HCT116 (cell line): ENCODE measurements at regions not wholly inside any gene's neighbourhood (a gene's known extent, or its start where the extent isn't known, plus 50 kb on each side); places are given as distances from the start of the nearest gene placed in this dataset.

ENCODE experiments used
- ATAC-seq: fragments of 200-7000 bp; cut with Tn5 transposase; 2 replicates; pipeline ENCODE4 v1.9.1; 2020; ENCODE audit warnings: mild to moderate bottlenecking, moderate library complexity
- BruUV-seq: library from RNA; stranded (reverse); fragments of 400-500 nt; replicated peaks from 2 replicates; lab custom pipeline; 2021; lab: Mats Ljungman, UMichigan
- CTCF ChIA-PET: fragments of 300-600 bp; sonication (Branson Sonifier 250); formaldehyde crosslinking; loops from one replicate; lab custom pipeline; 2021; ENCODE audit warnings: antibody characterized with exemption; lab: Charles Lee
- POLR2A ChIA-PET: fragments of 300-600, 350-600 bp; sonication (Branson Sonifier 250); formaldehyde crosslinking; loops from one replicate; lab custom pipeline; 2021; ENCODE audit warnings: antibody characterized with exemption; lab: Charles Lee
- RAD21 ChIA-PET, 2 experiments: fragments of 300-600 bp; sonication (Branson Sonifier 250); formaldehyde crosslinking; loops; one replicate each; lab custom pipeline; 2023; ENCODE audit warnings: low total read pairs in 2 of 2; ENCODE audit not compliant: uncharacterized antibody in 2 of 2, unreplicated experiment in 2 of 2, low non-redundant PET in 1 of 2; lab: Charles Lee
- DNase-seq: peaks from one replicate; pipeline ENCODE4 v3.0.0-alpha.2; 2010; ENCODE audit warnings: low read depth, low spot score
- H2AFZ ChIP-seq: fragments of 200-600 bp; shearing (Covaris generic), sonication (generic); 2 replicates; pipeline ENCODE4 v1.6.1; 2017; ENCODE audit warnings: low read depth, mixed run types, mixed read lengths, antibody characterized with exemption, low read length; ENCODE audit not compliant: poor library complexity, severe bottlenecking
- H3K27ac ChIP-seq: 2 replicates; pipeline ENCODE4 v1.5.1; 2012; ENCODE audit warnings: low read depth, low read length
- H3K27me3 ChIP-seq: fragments of 200-600 bp; sonication (generic); 2 replicates; pipeline ENCODE4 v1.6.1; 2016; ENCODE audit warnings: mixed run types, low read length, mixed read lengths; ENCODE audit not compliant: insufficient read depth
- H3K36me3 ChIP-seq, 2 experiments: fragments of 200-500 bp in 1 of 2; fragments of 200-600 bp in 1 of 2; sonication (Bioruptor generic) in 1 of 2; sonication (generic) in 1 of 2; 2 replicates each; pipeline versions ENCODE4 v1.5.1 to v1.6.1; 2014 to 2016; ENCODE audit warnings: low read length in 2 of 2, inconsistent platforms in 1 of 2, mixed read lengths in 1 of 2, mixed run types in 1 of 2; ENCODE audit not compliant: insufficient read depth in 2 of 2, control insufficient read depth in 1 of 2
- H3K4me1 ChIP-seq, 2 experiments: fragments of 200-600 bp in 1 of 2; sonication (generic) in 1 of 2; 2 replicates each; pipeline versions ENCODE4 v1.5.1 to v1.6.1; 2012 to 2017; ENCODE audit warnings: low read length in 2 of 2, inconsistent platforms in 1 of 2, mild to moderate bottlenecking in 1 of 2, mixed read lengths in 1 of 2, mixed run types in 1 of 2, moderate library complexity in 1 of 2; ENCODE audit not compliant: insufficient read depth in 2 of 2, control insufficient read depth in 1 of 2
- H3K4me2 ChIP-seq: fragments of 200-600 bp; sonication (generic); 2 replicates; pipeline ENCODE4 v1.6.1; 2017; ENCODE audit warnings: mixed run types, low read length, mixed read lengths
- H3K4me3 ChIP-seq, 2 experiments: fragments of 200-600 bp in 1 of 2; sonication (generic) in 1 of 2; replicated peaks in 1 of 2; 2 replicates each; pipeline ENCODE4 v1.5.1; 2011 to 2016; ENCODE audit warnings: low read length in 2 of 2, control low read depth in 1 of 2, low read depth in 1 of 2, mild to moderate bottlenecking in 1 of 2, mixed read lengths in 1 of 2, mixed run types in 1 of 2
- H3K79me2 ChIP-seq: fragments of 200-600 bp; sonication (generic); 2 replicates; pipeline ENCODE4 v1.6.1; 2017; ENCODE audit warnings: mild to moderate bottlenecking, mixed run types, low read length, moderate library complexity, mixed read lengths; ENCODE audit not compliant: insufficient read depth
- H3K9ac ChIP-seq: fragments of 200-600 bp; sonication (generic); 2 replicates; pipeline ENCODE4 v1.6.1; 2016; ENCODE audit warnings: low read length, mixed read lengths
- H3K9me2 ChIP-seq: fragments of 200-600 bp; sonication (generic), shearing (Covaris generic); 2 replicates; pipeline ENCODE4 v1.6.1; 2017; ENCODE audit warnings: mixed run types, mild to moderate bottlenecking, moderate library complexity; ENCODE audit not compliant: insufficient read depth
- H3K9me3 ChIP-seq, 2 experiments: fragments of 200-500 bp in 1 of 2; fragments of 200-600 bp in 1 of 2; sonication (Bioruptor generic) in 1 of 2; sonication (generic) in 1 of 2; 2 replicates each; pipeline ENCODE4 v1.6.1; 2014 to 2017; ENCODE audit warnings: low read length in 2 of 2, mixed read lengths in 2 of 2, inconsistent platforms in 1 of 2, low read depth in 1 of 2, mild to moderate bottlenecking in 1 of 2, mixed run types in 1 of 2, moderate library complexity in 1 of 2; ENCODE audit not compliant: control insufficient read depth in 1 of 2, insufficient read depth in 1 of 2
- H4K20me1 ChIP-seq: fragments of 200-600 bp; sonication (generic), shearing (Covaris generic); 2 replicates; pipeline ENCODE4 v1.6.1; 2017; ENCODE audit warnings: mixed run types, mild to moderate bottlenecking, moderate library complexity; ENCODE audit not compliant: insufficient read depth
- CEBPB ChIP-seq: IDR thresholded peaks from 2 replicates; pipeline ENCODE4 v1.6.1; 2012; ENCODE audit warnings: low read depth
- ELF1 ChIP-seq: IDR thresholded peaks from 2 replicates; pipeline ENCODE4 v1.6.1; 2012; ENCODE audit warnings: low read depth, borderline replicate concordance
- EZH2 ChIP-seq: fragments of 200-600 bp; sonication (generic); IDR thresholded peaks from 2 replicates; pipeline ENCODE4 v1.6.1; 2017; ENCODE audit warnings: antibody characterized with exemption, mixed run types
- EZH2phosphoT487 ChIP-seq: fragments of 200-600 bp; IDR thresholded peaks from 2 replicates; pipeline ENCODE4 v1.6.1; 2018; ENCODE audit warnings: antibody characterized with exemption, borderline replicate concordance
- FOSL1 ChIP-seq: IDR thresholded peaks from 2 replicates; pipeline ENCODE4 v1.6.1; 2012; ENCODE audit warnings: low read depth
- POLR2A ChIP-seq: IDR thresholded peaks from 2 replicates; pipeline ENCODE4 v1.7.0; 2011; ENCODE audit warnings: borderline replicate concordance; ENCODE audit not compliant: insufficient read depth, insufficient read length; ENCODE audit errors: extremely low read depth
- POLR2AphosphoS5 ChIP-seq: IDR thresholded peaks from 2 replicates; pipeline ENCODE4 v1.6.1; 2011; ENCODE audit warnings: mild to moderate bottlenecking, low read depth, low read length, moderate library complexity
- RAD21 ChIP-seq: IDR thresholded peaks from 2 replicates; pipeline ENCODE4 v1.6.1; 2012; ENCODE audit warnings: low read depth, mild to moderate bottlenecking
- SIN3A ChIP-seq: IDR thresholded peaks from 2 replicates; pipeline ENCODE4 v1.6.1; 2012; ENCODE audit warnings: low read depth
- SP1 ChIP-seq: IDR thresholded peaks from 2 replicates; pipeline ENCODE4 v1.6.1; 2012; ENCODE audit warnings: low read depth
- TCF7L2 ChIP-seq: IDR thresholded peaks from 2 replicates; pipeline ENCODE4 v1.7.0; 2011; ENCODE audit warnings: borderline replicate concordance, inconsistent platforms; ENCODE audit not compliant: insufficient read depth, insufficient read length; ENCODE audit errors: extremely low read depth
- YY1 ChIP-seq: IDR thresholded peaks from 2 replicates; pipeline ENCODE4 v1.6.1; 2011; ENCODE audit warnings: low read length, low read depth, moderate library complexity, mild to moderate bottlenecking; ENCODE audit not compliant: insufficient replicate concordance; ENCODE audit errors: extremely low read depth
- ZFX ChIP-seq: fragments of 450-650 bp; IDR thresholded peaks from 2 replicates; pipeline ENCODE4 v1.6.1; 2017
- ZNF274 ChIP-seq: fragments of 200-500 bp; sonication (Bioruptor generic); IDR thresholded peaks from 2 replicates; pipeline ENCODE4 v1.6.1; 2014; ENCODE audit warnings: mild to moderate bottlenecking, low read depth, low read length, inconsistent platforms
- intact Hi-C: fragments of 100-400 bp; cut with micrococcal nuclease; formaldehyde crosslinking; loops from 2 replicates; pipeline ENCODE4 v1.10.0; 2022
- TF ChIP-seq, protein P1 (sequence below), 3 experiments: fragments of 200-600 bp in 1 of 3; sonication (generic) in 1 of 3; IDR thresholded peaks in 2 of 3; conservative IDR thresholded peaks in 1 of 3; 2 replicates each; pipeline ENCODE4 v1.5.1; 2012 to 2017; ENCODE audit warnings: low read depth in 2 of 3, low read length in 2 of 3, antibody characterized with exemption in 1 of 3, borderline replicate concordance in 1 of 3, control low read depth in 1 of 3, mild to moderate bottlenecking in 1 of 3, mixed read lengths in 1 of 3, mixed run types in 1 of 3, moderate library complexity in 1 of 3; ENCODE audit not compliant: insufficient read depth in 1 of 3
- TF ChIP-seq, protein P2 (sequence below): IDR thresholded peaks from 2 replicates; pipeline ENCODE4 v1.6.1; 2012; ENCODE audit warnings: low read depth
- TF ChIP-seq, protein P3 (sequence below): IDR thresholded peaks from 2 replicates; pipeline ENCODE4 v1.6.1; 2011; ENCODE audit warnings: mild to moderate bottlenecking, low read length, moderate library complexity; ENCODE audit not compliant: insufficient replicate concordance; ENCODE audit errors: extremely low read depth

DNA sequence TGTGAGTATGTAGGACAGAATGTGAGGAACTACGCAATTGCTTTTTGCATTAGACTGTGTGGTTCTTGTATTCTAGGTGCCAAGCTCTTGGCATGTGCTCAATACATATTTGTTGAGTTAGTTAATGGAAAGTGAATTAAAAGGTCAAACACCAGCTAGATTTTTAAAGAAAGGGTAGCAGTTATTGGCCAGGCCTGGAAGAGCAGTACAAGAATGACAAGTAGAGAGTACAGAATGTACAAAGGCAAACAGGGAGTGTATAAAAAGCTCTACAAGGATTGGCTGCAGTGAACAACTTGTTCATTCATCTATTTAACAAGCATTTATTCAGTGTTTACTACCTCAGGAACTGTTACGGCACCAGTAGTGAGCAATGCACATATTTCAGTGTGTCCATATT, 854.0 kb upstream of the SEL1L start:
- H4K20me1 ChIP-seq = no peaks in the 10 kb centered on the region; the same call in 1 of the 2 replicates
- no peak overlapping the region for H3K4me3 ChIP-seq
- H3K27me3 ChIP-seq = no peaks in the 10 kb centered on the region
- H3K4me1 ChIP-seq = no peaks in the 10 kb centered on the region
- ATAC-seq (no peak), DNase-seq (no peak)
- peaks cover 7 to 21% of the 10 kb centered on the region in 2 experiments; a peak in 2 of 4 replicates for H3K9me3 ChIP-seq
- BruUV-seq = no TSS peak
- no peak overlapping the region for H3K9ac ChIP-seq
- CTCF ChIA-PET = no interaction called here
- H3K36me3 ChIP-seq = no peaks in the 10 kb centered on the region
- no peak overlapping the region for H3K27ac ChIP-seq
- no peak overlapping the region for H2AFZ ChIP-seq
- TF ChIP-seq, protein P1, sequence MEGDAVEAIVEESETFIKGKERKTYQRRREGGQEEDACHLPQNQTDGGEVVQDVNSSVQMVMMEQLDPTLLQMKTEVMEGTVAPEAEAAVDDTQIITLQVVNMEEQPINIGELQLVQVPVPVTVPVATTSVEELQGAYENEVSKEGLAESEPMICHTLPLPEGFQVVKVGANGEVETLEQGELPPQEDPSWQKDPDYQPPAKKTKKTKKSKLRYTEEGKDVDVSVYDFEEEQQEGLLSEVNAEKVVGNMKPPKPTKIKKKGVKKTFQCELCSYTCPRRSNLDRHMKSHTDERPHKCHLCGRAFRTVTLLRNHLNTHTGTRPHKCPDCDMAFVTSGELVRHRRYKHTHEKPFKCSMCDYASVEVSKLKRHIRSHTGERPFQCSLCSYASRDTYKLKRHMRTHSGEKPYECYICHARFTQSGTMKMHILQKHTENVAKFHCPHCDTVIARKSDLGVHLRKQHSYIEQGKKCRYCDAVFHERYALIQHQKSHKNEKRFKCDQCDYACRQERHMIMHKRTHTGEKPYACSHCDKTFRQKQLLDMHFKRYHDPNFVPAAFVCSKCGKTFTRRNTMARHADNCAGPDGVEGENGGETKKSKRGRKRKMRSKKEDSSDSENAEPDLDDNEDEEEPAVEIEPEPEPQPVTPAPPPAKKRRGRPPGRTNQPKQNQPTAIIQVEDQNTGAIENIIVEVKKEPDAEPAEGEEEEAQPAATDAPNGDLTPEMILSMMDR (IDR thresholded peaks at IDR 0.05 in 2 of 3, conservative IDR thresholded peaks at IDR 0.05 in 1 of 3; ENCODE audit: borderline replicate concordance in 1 of 3, insufficient read depth in 1 of 3, low read depth in 2 of 3, low read length in 2 of 3) = no peak
- TF ChIP-seq SP1 (no peak), ELF1 (no peak), CEBPB (no peak), POLR2AphosphoS5 (no peak), POLR2A (no peak), EZH2 (no peak), FOSL1 (no peak), ZNF274 (no peak), RAD21 (no peak), ZFX (no peak), TCF7L2 (no peak), EZH2phosphoT487 (no peak), SIN3A (no peak), YY1 (no peak)
- TF ChIP-seq, protein P2, sequence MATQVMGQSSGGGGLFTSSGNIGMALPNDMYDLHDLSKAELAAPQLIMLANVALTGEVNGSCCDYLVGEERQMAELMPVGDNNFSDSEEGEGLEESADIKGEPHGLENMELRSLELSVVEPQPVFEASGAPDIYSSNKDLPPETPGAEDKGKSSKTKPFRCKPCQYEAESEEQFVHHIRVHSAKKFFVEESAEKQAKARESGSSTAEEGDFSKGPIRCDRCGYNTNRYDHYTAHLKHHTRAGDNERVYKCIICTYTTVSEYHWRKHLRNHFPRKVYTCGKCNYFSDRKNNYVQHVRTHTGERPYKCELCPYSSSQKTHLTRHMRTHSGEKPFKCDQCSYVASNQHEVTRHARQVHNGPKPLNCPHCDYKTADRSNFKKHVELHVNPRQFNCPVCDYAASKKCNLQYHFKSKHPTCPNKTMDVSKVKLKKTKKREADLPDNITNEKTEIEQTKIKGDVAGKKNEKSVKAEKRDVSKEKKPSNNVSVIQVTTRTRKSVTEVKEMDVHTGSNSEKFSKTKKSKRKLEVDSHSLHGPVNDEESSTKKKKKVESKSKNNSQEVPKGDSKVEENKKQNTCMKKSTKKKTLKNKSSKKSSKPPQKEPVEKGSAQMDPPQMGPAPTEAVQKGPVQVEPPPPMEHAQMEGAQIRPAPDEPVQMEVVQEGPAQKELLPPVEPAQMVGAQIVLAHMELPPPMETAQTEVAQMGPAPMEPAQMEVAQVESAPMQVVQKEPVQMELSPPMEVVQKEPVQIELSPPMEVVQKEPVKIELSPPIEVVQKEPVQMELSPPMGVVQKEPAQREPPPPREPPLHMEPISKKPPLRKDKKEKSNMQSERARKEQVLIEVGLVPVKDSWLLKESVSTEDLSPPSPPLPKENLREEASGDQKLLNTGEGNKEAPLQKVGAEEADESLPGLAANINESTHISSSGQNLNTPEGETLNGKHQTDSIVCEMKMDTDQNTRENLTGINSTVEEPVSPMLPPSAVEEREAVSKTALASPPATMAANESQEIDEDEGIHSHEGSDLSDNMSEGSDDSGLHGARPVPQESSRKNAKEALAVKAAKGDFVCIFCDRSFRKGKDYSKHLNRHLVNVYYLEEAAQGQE = no peak
- TF ChIP-seq, protein P3, sequence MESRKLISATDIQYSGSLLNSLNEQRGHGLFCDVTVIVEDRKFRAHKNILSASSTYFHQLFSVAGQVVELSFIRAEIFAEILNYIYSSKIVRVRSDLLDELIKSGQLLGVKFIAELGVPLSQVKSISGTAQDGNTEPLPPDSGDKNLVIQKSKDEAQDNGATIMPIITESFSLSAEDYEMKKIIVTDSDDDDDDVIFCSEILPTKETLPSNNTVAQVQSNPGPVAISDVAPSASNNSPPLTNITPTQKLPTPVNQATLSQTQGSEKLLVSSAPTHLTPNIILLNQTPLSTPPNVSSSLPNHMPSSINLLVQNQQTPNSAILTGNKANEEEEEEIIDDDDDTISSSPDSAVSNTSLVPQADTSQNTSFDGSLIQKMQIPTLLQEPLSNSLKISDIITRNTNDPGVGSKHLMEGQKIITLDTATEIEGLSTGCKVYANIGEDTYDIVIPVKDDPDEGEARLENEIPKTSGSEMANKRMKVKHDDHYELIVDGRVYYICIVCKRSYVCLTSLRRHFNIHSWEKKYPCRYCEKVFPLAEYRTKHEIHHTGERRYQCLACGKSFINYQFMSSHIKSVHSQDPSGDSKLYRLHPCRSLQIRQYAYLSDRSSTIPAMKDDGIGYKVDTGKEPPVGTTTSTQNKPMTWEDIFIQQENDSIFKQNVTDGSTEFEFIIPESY = no peak
- POLR2A ChIA-PET = no interaction called here
- RAD21 ChIA-PET = no interaction called here
- no peak overlapping the region for H3K4me2 ChIP-seq
- intact Hi-C loops = no loop called here
- no peaks in the 10 kb centered on the region for H3K79me2 ChIP-seq
- H3K9me2 ChIP-seq = no peaks in the 10 kb centered on the region
